ENCODE measurements at regions not wholly inside any gene's neighbourhood (a gene's known extent, or its start where the extent isn't known, plus 50 kb on each side); places are given as distances from the start of the nearest gene placed in this dataset.
"Not testable (repeated sequence)": the region's sequence is repeated elsewhere in the genome, so short reads cannot be mapped to it uniquely, and the experiment has no call there.

DNA sequence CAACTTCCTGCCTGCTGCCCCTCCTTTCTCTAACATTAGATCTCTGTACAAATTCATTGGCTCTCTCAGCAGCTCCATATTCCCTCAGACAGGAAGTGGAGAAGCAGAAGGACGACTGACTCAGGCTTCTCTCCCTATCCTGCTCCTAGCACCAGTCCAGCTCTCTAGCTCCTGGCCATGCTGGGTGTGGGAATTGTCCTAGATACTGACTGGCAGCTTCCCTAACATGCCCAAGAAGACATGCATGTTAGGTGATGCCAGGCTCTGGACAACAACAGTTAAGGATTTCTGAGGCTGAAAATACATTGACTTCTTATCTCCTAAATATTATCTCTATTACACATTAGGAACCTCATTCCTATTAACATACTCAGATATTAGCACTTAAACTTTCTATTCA lies 292.9 kb downstream of the IKZF2 start:
- no peak for DNase-seq

DNA sequence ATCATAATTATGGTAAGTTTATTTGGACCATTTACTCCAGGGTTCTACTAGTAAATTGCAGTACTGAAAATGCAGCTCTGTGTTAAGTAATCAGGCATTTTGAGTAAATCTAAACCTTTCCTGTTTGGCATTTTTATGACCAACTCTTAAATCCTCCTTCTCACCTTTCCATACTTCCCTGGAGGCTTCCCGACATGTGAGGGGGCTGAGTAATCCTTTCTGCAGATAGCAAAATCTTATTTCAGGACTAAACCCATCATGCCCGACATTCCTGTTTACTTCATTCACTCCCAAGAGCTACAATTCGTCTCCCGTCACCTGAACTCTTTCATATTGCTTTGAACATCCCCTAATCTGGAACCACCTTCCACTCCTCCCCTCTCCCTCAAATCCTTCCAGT lies 296.6 kb downstream of the IKZF2 start:
- DNase-seq = no peak

DNA sequence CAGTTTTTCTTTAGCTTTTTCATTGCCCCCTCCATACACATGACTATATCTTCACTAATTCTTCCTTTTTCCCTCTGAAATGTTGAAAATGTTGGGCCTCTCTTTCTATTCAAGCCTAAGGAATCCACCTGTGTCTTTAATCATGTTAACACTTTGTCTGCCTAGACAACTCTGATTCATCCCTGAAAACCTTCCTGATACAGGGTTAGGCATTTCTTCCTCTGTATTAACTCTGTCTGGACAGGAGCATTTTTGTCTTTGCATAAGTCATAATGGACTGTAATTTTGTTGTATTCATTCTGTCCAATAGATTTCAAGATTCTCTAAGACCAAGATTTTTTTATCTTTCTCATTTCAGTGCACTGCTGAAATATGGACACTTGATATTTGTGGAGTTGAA lies 297.3 kb downstream of the IKZF2 start:
- DNase-seq = no peak

DNA sequence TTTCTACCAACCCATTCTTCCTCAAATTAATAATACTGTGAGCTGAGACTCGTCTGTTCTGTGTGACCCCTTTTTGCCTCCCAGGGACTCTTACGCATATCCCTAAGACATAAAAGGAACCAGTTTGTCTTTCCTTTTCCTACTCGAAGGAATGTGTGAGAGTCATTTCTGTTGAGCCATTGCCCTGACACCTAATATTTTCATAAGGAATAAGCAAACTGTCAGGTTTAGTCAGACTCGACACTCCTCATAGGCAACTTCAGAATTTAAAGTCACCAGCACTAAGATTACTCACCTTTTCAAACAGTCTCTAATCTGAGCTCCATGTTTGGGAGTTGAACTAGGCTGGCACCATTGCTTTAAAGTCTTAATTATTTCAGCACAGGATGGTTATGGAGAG lies 305.5 kb downstream of the IKZF2 start:
- DNase-seq = no peak

DNA sequence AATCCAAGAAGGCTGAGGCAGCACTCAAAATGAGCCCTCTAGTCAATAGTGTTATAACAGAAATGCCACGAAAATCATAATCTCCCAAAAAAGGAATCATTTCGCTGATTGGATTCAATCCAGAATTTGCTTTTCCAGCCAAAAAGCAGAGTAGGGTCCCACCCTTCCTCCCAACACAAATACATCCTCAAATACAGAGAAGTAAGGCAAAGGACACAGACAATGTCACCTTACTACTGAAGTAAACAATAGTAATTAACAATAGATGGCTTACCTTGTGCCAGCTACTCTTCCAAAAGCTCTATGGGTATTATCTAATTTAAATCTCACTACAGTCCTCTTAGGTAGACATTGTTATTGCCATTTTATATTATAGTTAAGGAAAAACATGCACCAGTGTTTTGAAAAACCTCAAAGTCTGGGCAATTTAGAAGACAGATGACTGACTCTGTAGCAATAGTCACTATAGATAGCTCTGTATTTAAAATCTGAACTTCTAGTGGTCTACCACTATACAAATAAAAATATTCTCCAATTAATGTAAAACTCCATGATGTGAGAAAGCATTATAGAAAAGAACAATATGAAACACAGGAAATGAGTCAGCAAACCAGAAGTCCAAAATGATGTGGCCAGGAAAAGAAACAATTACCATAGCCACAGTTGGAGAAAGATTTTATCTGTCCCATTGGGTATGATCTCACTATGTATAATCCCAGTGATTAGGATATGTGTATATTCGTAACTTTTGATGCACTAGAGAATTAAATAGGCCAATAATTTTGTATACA lies 305.0 kb upstream of the ERBB4 start:
- no peak for DNase-seq

DNA sequence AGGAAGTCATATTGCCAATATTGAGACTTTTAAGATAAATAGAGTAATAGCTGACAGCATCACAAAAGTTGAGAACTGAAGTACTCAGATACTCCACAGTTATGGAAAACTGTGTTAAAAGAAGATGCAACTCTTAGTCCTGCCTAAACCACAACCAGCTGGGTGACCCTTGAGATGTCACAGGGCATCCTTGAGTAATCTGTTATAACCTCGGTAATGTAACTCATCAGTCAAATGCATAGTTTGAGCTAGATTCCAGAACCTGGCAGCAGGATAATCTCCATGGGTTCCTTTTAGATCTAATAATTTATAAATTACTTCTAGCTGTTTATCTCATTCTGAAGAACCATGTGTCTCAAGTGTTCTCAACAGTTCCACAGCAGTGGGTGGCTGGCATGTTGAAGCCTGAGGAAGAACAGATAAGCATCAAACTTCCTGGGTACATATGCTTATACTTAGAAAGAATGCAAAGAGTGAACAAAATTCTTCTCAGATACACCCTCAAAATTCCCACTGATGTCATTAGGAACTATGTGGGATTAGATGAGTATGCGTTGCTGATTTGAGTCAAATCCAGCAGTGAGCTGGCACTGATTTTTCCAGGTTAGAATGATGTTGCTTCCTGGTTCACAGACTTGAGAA lies 304.1 kb upstream of the ERBB4 start:
- DNase-seq = no peak

DNA sequence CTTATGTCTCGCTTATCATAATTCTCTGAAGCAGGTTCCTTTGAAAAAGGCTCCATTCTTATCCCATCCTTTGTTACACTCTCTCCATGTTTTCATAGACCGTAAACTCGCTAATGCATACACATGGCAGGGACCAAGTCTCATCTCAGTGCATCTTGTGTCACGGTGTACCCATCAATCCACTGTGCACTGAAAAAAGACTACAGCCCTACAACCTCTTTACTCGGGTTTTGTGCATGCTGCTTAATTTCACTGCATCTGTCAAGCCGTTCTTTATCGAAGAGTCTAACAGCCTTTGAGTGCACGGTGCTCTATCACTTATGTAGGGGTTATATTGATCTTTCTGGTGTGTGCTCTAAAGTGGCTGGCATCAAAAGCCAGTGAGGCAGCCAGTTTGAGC lies 302.9 kb upstream of the ERBB4 start:
- no peak for DNase-seq

DNA sequence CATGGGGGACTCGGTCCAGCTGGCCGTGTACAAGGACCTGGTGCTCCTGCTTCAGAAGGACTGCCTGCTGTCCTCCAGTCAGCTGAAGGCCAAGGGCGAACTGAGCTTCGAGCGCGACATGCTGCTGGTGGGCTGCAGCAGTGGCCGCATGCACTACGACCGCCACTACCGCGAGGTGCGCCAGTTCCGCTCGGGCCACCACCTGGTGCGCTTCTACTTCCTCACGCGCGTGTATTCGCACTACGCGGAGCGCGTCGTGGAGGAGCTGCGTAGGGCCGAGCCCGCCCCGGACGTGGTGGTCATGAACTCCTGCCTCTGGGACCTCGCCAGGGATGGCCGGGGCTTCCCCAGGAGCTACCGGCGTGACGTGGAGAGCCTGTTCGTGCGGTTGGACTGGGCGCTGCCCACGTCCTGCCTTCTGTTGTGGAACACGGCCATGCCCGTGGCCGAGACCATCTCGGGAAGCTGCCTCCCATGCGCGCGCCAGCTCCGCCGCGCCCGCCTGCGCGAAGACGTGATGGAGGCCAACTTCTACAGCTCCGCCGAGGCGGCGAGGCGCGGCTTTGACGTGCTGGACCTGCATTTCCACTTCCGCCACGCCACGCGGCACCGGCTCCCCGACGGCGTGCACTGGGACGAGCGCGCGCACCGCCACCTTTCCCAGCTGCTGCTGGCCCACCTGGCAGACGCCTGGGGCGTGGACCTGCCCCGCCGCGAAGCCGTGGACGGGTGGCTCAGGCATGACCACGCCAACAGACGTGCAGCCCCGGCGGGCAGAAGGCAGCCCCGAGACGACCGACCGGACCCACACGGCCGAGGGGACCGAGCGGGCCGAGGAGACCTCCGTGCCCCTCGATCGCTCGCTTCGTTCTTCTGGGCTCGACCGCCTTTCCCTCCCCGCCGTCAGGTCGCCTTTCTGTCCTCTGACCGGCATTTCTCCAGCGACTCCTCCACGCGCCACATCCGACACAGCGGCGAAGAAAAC lies 293.9 kb upstream of the ERBB4 start:
- DNase-seq = no peak

DNA sequence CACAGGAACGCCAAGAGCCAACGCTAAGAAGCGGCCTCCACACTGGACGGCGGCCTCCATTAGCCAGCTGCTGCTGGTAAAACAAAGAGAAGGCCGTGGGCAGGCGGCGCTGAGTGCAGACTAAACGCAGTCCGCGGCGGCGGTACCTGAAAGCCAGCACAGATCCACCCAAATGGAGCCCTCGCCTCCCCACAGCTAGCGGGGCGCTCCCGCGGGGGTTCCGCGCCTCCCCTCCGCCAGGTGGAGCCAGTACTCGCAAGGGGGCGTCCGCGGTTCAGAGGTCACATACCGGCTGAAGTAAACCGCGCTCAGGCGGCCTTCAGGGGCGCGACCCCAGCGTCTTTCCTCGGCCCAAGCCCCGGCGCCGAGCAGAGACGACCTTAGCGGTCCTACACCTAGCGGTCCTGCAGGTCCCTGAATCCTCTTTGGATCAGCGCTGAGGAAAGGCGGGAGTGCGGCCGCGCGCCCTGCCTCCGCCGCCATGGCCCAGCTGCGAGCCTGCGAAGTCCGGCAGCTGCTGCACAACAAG lies 293.1 kb upstream of the ERBB4 start:
- no peak for DNase-seq

DNA sequence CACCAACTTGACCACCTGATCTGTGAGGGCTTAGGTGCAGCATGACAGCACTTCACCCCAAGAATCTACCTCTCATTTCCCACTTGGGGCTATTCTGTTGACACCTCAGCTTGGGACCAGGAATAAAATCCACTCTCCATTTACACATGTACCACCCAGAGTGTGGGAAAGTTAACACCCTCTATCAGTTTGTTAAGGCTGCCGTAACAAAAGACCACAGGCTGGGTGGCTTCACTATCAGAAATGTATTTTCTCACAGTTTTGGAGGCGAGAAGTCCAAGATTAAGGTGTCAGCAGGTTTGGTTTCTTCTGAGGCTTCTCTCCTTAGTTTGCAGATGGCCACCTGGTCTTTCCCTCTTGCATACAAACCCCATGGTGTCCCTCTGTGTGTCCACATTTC lies 277.7 kb upstream of the ERBB4 start:
- no peak for DNase-seq

DNA sequence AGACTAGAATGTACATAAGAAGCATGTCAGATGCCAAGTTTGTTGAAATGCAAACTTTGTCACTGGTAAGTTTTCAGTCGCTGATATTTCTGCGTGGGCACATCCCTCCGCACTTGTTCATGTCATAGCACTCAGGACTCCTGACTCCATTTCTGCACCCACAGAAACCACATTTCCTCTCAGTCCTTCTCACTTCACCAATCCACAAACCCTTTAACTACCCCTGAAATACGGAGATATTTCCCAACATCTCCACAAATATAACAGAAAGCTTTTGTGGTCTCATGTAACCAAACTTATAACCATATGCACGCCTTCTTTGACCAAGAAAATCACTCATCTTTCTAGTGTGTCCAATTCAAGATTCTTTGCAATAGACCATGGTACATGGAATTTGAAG lies 276.9 kb upstream of the ERBB4 start:
- DNase-seq = no peak

DNA sequence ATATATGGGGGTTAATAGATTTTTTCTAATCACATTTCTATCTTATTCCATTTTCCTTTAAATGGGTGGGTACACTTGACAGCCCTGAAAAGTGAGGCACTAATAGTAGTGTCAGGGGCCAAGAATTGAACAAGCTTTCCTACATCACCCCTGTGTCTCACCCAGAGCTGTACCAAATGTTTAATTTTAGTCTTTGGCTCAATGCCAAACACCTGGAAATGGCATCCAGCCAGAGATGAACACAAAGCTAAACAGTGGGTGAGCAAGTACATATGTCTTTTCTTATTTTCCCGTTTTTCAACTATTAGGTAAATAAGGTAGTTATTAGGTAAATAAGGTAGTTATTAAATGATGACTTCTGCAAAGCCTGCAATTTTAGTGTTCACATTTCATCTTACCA lies 276.3 kb upstream of the ERBB4 start:
- DNase-seq = no peak

DNA sequence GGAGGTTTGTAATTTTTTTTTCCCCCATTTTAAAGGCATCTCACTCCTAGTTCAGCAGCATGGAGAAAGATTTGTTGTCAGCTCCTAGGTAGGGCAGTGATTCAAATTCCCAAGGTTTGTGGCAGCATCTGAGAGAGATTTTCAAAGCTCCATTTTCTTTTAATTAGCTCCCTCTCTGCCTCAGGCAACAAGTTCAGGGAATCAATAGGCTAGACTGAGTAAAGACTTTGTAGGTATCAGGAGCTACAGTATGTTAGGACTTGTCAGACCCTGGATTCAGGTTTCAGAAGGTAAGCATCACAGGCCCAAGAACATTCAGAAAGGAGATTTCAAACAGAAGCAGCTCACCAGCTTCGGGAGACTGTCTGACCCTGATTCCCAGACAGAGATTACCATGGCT lies 273.3 kb upstream of the ERBB4 start:
- no peak for DNase-seq

DNA sequence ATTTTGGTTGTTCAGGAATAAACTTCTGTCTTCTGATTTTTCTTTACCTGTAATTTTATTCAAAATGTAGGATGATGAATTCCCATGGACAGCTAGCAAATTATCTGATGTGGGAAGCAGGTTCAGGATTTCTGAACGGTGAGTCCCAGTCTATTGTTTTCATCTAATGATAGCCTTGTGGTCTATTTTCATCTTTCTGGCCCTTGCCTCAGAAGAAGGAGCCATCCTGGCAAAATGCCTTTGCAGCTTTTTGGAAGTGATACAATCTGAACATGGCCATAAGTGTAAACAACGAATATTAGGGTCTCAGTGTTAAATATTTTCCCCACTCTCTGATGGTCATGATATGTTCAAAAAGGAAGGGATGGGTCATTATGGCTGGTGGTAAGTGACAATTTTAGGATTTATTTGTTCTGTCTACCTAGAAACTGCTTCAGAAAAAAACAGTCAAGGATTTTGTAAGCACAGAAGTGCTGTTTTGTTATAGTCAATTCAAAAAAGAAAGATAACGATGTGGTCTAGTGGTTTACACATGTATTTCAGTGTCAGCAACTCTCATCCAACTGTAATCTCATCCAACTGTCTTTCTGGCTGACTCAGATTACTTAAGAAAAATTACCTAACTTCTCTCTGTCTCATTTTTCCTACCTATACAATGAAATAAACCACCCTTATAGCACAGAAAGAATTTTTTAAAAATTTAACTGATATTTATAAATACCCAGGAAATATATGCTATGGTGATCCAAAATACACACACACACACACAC lies 272.6 kb upstream of the ERBB4 start:
- DNase-seq = no peak

DNA sequence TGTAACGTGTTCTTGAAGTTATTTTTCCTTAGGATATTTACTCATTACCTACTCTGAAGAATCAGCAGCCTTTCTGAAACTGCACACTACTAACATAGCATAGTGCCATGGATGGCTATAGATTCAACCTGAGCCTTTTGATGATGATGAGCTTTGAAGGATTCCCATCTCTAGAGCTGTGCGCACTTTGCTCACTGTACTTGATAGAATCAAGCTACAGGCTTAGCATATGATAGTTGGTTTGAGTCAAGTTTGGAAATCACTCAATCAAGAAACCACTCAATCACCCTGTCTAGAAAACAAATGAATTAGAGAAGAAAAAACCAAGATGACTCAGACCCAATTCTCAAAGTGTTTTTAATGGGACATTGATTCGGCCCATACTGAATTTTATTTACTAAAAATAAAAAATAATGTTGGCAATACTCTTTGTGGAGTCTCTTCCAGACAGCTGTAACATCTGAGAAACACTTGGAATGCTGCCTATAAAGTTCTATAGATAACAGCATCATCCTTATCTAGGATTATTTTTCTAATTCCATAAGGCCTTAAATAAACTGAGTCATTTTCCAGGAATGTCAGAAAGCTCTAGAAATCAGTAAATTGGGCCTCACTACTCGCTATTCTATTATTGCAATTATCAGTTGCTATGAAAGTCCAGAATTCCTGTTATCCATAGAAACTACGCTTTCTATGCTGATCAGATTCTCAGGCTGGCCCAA lies 259.0 kb upstream of the ERBB4 start:
- no peak for DNase-seq

DNA sequence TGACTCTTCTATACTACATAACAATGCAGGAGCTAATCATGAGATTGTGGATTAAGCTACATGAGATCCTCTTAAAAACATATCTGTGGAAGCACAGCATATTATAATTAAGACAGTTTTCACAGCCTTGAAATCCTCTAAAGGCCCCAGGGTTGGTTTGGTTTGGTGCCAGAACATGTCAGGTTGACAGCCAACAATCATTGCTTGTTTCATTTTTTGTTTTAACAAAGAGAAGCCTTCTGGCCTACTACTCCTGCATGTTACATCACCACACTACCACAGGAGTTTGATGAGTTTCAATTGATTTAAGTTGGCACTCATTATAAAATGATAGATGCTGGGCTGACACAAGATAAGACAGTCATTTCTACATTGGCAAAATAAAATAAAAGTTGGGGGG lies 255.9 kb upstream of the ERBB4 start:
- DNase-seq = no peak

DNA sequence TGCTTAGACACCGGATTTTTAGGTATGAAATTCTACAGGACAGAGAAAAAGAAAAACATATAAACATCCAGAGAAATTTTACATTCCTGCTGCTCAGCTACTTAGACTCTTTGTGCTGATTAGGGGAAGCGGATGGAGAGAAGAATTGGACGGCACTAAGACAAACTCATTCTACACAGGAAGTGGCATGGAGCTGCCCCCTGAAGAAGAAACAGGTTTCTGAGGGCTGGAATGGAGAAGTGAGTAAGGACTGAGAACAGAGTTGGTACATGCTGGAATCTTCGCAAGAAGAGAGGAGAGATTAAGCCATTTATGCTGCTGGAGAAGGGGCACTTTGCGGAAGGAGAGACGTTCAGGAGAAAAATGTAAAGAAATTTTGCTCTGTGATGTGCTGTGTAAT lies 253.0 kb upstream of the ERBB4 start:
- DNase-seq = no peak

DNA sequence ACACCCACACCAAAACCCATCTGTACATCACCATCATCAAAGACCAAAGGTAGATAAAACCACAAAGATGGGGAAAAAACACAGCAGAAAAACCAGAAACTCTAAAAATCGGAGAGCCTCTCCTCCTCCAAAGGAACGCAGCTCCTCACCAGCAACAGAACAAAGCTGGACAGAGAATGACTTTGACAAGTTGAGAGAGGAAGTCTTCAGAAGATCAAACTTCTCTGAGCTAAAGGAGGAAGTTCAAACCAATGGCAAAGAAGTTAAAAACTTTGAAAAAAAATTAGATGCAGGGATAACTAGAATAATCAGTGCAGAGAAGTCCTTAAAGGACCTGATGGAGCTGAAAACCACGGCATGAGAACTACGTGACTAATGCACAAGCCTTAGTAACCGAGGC lies 247.5 kb upstream of the ERBB4 start:
- not testable (repeated sequence) for DNase-seq

DNA sequence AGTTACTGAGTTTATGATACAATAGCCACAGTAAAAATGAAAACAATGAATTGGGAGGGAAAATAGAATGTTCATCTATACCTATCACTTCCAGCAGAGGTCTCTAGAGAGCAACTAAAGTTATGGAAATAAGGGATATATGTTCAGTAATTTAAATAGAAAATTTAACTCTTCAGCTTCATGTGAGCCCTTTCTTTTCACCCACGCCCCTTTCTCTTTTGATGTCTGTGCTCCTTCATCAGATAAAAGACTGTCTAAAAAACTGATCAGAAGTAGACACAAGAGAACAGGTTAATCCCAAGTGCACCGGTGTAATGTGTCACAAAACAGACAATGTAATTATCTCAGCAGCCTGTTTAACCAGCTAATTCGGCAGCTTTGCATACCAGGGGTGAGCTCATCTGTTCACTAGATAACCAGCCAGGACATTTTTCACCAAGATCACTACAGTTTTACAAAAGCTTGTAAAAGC lies 238.5 kb upstream of the ERBB4 start:
- DNase-seq = no peak

DNA sequence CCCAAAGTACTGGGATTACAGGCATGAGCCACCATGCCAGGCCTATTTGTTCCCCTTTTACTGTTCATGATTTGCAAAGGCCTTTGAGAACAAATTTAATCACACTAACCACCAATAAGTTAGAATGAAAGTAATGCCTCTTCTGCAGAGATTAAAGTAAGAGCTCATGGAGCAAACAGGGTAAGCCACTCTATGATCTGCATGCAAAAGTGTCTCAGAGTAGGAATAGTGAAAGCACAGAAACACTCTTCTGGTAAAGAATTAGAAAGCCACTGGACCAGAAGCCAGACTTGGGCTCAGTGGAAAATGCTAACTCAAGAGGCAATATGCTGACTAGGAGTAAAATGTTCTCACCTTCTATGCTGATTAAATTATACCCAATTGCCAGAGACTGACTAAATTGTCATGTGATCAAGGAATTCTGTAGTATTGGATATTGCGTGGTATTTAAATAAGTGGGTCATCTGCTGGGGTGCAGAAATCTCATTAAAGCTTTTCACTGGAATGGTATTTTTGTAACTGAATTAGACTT lies 235.3 kb upstream of the ERBB4 start:
- DNase-seq = no peak

DNA sequence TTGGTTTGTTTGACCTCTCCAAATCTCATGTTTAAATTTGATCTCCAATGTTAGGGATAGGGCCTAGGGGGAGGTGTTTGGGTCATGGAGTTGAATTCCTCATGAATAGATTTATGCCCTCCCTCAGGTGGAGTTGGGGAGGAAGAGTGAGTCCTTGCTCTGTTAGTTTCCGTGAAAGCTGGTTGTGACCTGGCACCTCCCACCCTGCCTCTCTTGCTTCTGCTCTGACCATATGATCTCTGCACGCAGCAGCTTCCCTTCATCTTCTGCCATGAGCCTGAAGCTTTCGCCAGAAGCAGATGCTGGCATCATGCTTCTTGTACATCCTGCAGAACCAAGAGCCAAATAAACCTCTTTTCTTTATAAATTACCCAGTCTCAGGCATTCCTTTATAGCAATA lies 231.6 kb upstream of the ERBB4 start:
- no peak for DNase-seq

DNA sequence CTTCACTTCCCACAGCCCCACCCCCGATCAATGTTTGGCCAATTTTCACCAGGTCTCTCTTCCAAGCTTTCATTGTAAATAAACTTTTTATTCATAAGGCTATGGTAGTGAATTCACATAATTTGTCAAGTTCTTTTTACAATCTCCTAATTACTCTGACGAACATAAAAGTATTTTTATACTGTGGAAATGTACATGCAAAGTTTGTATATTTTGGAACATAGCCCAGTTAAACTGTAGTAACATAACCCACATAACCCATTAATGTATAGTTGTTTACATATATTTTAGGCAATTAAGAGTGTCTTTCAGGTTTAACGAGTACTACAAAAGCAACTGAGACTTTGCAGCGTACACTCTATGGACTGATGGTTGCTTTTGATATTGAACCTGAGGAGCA lies 228.3 kb upstream of the ERBB4 start:
- no peak for DNase-seq

Data from NCI-H1436 (cell line).